ENCODE measurements at regions not wholly inside any gene's neighbourhood (a gene's known extent, or its start where the extent isn't known, plus 50 kb on each side); places are given as distances from the start of the nearest gene placed in this dataset.

DNA sequence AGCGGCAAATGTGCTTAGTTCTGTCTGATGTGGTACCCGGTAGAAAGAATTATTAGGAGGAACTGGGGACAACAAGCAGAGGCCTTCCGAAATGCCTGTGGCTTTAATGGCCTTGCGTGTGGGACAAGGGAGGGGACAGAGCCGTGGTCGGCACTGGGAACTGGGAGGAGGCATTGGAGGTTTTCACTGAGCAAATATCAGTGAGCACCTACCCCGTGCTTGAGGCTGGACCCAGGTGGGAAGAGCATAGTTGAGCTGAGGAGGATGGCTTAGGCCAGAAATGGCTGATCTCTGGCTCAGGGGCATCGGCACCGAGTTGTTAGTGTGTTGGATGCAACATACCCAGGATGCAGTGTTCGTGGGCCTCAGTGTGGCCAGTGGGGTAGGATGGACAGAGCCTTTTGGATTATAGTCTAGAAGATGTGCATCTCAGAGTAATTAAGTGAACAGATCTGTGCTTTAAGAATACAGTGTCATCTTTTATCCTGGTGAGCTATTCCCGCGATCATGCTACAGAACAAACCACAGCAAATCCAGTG is 201.3 kb downstream of the TEX29 start:
- Mint-ChIP-seq H3K4me3 (no peak overlapping the region), H3K27ac (peak overlapping the region in 1 of 7 donors; percentile 24), H3K36me3 (no peaks in the 10 kb centered on the region), H3K27me3 (peaks cover 0 to 2% of the 10 kb centered on the region in 2 donors), H3K4me1 (no peaks in the 10 kb centered on the region), H3K9me3 (no peaks in the 10 kb centered on the region)
- no peaks in the 10 kb centered on the region for H3K4me1 ChIP-seq (ENCODE audit: insufficient read depth, low read length)
- intact Hi-C loops (cut with micrococcal nuclease) = no loop called here
- H3K36me3 ChIP-seq (ENCODE audit: insufficient read depth, low read length) = no peaks in the 10 kb centered on the region
- H3K27ac ChIP-seq (ENCODE audit: low read depth, low read length) = no peak overlapping the region
- ChIA-PET POLR2A (ENCODE audit: partially characterized antibody) (no interaction called here), CTCF (ENCODE audit: partially characterized antibody) (no interaction called here)
- DNase-seq = no peak
- no peaks in the 10 kb centered on the region for H3K9me3 ChIP-seq (ENCODE audit: control insufficient read depth in 1 of 2, low read length in 2 of 2)
- no peak overlapping the region for H3K4me3 ChIP-seq (ENCODE audit: low read length in 2 of 2)
- no peaks in the 10 kb centered on the region for H3K27me3 ChIP-seq (ENCODE audit: insufficient read depth, low read length)

DNA sequence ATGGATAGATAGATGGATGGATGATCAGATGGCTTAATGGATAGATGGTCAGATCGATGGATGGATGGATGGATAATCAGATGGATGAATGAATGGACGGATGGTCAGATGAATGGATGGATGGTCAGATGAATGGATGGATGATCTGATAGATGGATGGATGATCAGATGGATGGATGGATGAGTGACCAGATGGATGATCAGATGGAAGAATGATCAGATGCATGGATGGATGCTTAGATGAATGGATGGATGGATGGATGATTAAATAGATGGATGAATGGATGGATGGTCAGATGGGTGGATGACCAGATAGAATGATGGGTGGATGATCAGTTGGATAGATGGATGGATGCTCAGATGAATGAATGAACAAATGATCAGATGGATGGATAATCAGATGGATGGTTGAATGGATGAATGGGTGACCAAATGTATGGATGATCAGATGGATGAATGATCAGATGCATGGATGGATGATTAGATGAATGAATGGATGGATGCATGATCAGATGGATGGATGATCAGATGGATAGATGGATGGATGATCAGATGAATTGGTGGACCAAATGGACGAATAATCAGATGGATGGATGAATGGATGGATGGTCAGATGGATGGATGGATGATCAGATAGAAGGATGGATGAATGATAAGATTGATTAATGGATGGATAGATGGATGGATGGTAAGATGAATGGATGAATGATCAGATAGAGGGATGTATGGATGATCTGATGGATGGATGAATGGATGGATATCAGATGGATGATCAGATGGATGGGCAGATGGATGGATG is 205.1 kb downstream of the TEX29 start:
- Mint-ChIP-seq H3K4me3 (no peak overlapping the region), H3K36me3 (no peaks in the 10 kb centered on the region), H3K4me1 (no peaks in the 10 kb centered on the region), H3K27ac (no peak overlapping the region), H3K9me3 (no peaks in the 10 kb centered on the region), H3K27me3 (peaks cover 2 to 6% of the 10 kb centered on the region in 2 donors)
- Histone ChIP-seq H3K4me1 (ENCODE audit: insufficient read depth, low read length) (no peaks in the 10 kb centered on the region), H3K36me3 (ENCODE audit: insufficient read depth, low read length) (no peaks in the 10 kb centered on the region), H3K27me3 (ENCODE audit: insufficient read depth, low read length) (no peaks in the 10 kb centered on the region), H3K27ac (ENCODE audit: low read depth, low read length) (no peak overlapping the region), H3K4me3 (ENCODE audit: low read length in 2 of 2) (no peak overlapping the region), H3K9me3 (ENCODE audit: control insufficient read depth in 1 of 2, low read length in 2 of 2) (no peaks in the 10 kb centered on the region)
- ChIA-PET CTCF (ENCODE audit: partially characterized antibody) (no interaction called here), POLR2A (ENCODE audit: partially characterized antibody) (no interaction called here)
- intact Hi-C loops (cut with micrococcal nuclease) = no loop called here
- no peak for DNase-seq

DNA sequence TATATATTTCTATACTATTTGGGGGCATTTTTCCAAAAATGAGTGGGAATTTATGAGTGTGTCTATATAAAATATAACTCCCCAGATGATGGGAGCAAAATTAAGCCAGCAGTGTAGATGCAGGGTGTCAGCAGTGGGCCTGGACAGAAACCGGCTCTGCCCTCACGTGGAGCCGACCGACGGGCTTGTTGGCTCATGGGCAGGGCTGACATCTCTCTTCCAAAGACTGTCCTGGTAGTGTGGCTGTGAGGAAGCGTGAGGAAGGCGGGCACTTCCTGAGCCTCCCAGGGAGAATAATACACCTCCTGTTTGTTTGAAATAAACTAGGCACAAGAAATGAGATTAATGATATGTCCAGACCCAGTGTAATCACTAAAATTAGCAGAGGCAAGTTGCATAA is 206.5 kb downstream of the TEX29 start:
- Mint-ChIP-seq H3K4me3 (no peak overlapping the region), H3K27me3 (peaks cover 8 to 11% of the 10 kb centered on the region in 2 donors), H3K27ac (no peak overlapping the region), H3K4me1 (no peaks in the 10 kb centered on the region), H3K9me3 (no peaks in the 10 kb centered on the region), H3K36me3 (no peaks in the 10 kb centered on the region)
- H3K27me3 ChIP-seq (ENCODE audit: insufficient read depth, low read length) = no peaks in the 10 kb centered on the region
- no peaks in the 10 kb centered on the region for H3K9me3 ChIP-seq (ENCODE audit: control insufficient read depth in 1 of 2, low read length in 2 of 2)
- no peak overlapping the region for H3K27ac ChIP-seq (ENCODE audit: low read depth, low read length)
- intact Hi-C loops (cut with micrococcal nuclease) = no loop called here
- H3K4me1 ChIP-seq (ENCODE audit: insufficient read depth, low read length) = no peaks in the 10 kb centered on the region
- CTCF ChIA-PET (ENCODE audit: partially characterized antibody) = no interaction called here
- H3K4me3 ChIP-seq (ENCODE audit: low read length in 2 of 2) = no peak overlapping the region
- POLR2A ChIA-PET (ENCODE audit: partially characterized antibody) = no interaction called here
- no peak for DNase-seq
- H3K36me3 ChIP-seq (ENCODE audit: insufficient read depth, low read length) = no peaks in the 10 kb centered on the region

DNA sequence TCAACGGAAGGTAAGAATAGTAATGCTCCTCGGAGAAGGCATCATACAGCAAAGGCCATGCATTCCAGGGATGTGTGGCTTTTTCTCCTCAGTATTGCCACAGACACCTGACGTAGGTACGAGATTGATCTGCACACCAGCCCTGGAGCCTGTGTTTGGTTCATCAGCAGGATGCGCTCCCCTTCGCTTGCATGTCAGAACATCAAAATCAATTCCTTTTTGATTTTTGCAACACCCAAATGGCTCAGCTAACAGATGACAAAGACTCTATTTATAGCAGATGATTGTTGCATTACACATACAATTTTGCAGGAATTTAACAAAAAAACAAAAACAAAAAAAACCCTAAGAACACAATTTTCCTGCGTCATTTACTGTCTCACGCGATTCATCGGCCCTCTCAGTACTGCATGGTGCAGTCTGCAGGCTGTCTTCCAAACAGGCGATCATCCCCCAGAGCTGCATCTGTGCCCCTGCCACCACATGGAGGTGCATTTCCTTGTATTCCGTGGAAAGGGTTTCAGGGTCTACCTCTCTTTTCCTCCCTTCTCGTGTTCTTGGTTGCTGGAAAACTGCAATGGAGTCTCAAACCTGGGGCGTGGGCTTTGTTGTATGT is 207.3 kb downstream of the TEX29 start:
- no peaks in the 10 kb centered on the region for H3K36me3 Mint-ChIP-seq
- H3K4me1 Mint-ChIP-seq = no peaks in the 10 kb centered on the region
- Histone ChIP-seq H3K9me3 (ENCODE audit: control insufficient read depth in 1 of 2, low read length in 2 of 2) (no peaks in the 10 kb centered on the region), H3K4me1 (ENCODE audit: insufficient read depth, low read length) (no peaks in the 10 kb centered on the region), H3K36me3 (ENCODE audit: insufficient read depth, low read length) (no peaks in the 10 kb centered on the region), H3K27ac (ENCODE audit: low read depth, low read length) (no peak overlapping the region), H3K27me3 (ENCODE audit: insufficient read depth, low read length) (no peaks in the 10 kb centered on the region), H3K4me3 (ENCODE audit: low read length in 2 of 2) (no peak overlapping the region)
- POLR2A ChIA-PET (ENCODE audit: partially characterized antibody) = no interaction called here
- no peak overlapping the region for H3K4me3 Mint-ChIP-seq
- H3K27ac Mint-ChIP-seq = no peak overlapping the region
- no peaks in the 10 kb centered on the region for H3K9me3 Mint-ChIP-seq
- no peak for DNase-seq
- CTCF ChIA-PET (ENCODE audit: partially characterized antibody) = no interaction called here
- H3K27me3 Mint-ChIP-seq = peaks cover 9 to 13% of the 10 kb centered on the region in 2 donors
- intact Hi-C loops (cut with micrococcal nuclease) = no loop called here

DNA sequence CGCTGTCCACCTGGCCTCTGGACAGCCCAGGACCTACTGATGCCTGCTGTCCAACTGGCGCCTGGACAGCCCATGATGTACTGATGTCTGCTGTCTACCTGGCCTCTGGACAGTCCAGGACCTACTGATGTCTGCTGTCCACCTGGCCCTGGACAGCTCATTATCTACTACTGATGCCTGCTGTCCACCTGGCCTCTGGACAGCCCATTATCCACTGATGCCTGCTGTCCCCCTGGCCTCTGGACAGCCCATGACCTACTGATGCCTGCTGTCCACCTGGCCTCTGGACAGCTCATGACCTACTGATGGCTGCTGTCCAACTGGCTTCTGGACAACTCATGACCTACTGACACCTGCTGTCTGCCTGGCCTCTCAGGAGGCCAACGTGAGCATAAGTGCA is 208.1 kb downstream of the TEX29 start:
- POLR2A ChIA-PET (ENCODE audit: partially characterized antibody) = no interaction called here
- no peaks in the 10 kb centered on the region for H3K36me3 ChIP-seq (ENCODE audit: insufficient read depth, low read length)
- no peak for DNase-seq
- CTCF ChIA-PET (ENCODE audit: partially characterized antibody) = no interaction called here
- Mint-ChIP-seq H3K27me3 (peaks cover 12 to 18% of the 10 kb centered on the region in 2 donors), H3K36me3 (no peaks in the 10 kb centered on the region), H3K4me3 (no peak overlapping the region), H3K9me3 (no peaks in the 10 kb centered on the region), H3K27ac (no peak overlapping the region), H3K4me1 (no peaks in the 10 kb centered on the region)
- intact Hi-C loops (cut with micrococcal nuclease) = no loop called here
- H3K4me1 ChIP-seq (ENCODE audit: insufficient read depth, low read length) = no peaks in the 10 kb centered on the region
- no peaks in the 10 kb centered on the region for H3K9me3 ChIP-seq (ENCODE audit: control insufficient read depth in 1 of 2, low read length in 2 of 2)
- no peak overlapping the region for H3K4me3 ChIP-seq (ENCODE audit: low read length in 2 of 2)
- H3K27ac ChIP-seq (ENCODE audit: low read depth, low read length) = no peak overlapping the region
- no peaks in the 10 kb centered on the region for H3K27me3 ChIP-seq (ENCODE audit: insufficient read depth, low read length)

DNA sequence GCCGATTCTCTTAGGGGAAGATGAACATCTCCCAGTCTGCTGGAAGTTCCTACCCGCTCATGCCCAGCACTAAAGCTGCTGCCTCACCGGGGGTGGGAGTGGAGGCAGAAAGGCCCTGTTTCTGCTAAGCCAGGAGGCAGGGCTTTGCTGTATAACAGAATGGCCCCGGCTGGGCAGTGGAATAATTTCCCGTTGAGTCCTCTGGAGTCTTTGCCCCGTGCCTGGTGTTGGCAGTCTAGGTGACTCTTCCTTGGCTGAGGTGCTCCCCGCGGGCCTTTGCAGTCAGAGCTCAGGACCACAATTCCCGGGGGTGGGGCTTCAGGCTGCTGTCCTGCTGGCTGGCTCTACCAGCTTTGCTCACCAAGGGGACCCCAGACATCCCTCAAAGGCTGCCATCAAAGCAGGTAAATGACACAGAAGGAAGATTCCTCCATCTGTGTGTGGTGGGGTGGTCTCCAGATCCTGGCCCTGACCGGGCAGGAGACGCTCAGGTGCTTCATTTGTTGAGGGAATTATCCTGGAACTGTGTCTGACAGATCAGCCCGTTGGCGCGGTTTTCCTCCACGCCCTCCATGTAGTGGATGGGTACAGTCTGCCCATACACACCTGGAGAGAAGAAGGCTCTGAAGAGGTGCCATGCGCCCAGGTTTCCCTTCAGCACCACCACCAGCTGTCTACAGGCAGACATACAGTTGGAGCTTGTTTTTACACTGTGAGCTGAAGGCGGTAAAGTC is 209.9 kb downstream of the TEX29 start:
- peaks cover 0 to 3% (median under 1%) of the 10 kb centered on the region in 4 donors for H3K4me1 Mint-ChIP-seq

DNA sequence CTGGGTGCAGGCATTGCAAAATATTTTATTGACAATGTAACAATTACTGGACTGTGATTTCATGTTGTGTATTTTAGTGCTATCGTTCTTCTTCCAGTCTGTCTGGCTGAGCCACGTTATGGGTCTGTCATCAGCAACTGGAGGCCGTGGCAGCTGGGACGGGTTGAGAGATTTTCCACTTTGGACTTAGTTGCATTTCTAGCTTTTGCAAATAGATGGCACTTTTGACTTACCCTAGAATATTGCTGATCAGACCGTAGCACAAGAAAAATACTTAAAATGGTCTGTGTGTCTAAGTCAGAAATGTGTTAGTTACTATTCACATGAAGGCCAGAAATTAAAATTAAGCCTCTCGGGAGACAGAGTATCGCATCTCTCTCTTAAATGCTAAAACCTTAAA is 211.1 kb downstream of the TEX29 start:
- no peak overlapping the region for H3K27ac ChIP-seq (ENCODE audit: low read depth, low read length)
- POLR2A ChIA-PET (ENCODE audit: partially characterized antibody) = no interaction called here
- no peaks in the 10 kb centered on the region for H3K9me3 ChIP-seq (ENCODE audit: control insufficient read depth in 1 of 2, low read length in 2 of 2)
- intact Hi-C loops (cut with micrococcal nuclease) = no loop called here
- Mint-ChIP-seq H3K27ac (no peak overlapping the region), H3K4me1 (peaks cover 0 to 7% (median 2%) of the 10 kb centered on the region in 4 donors), H3K4me3 (no peak overlapping the region), H3K36me3 (no peaks in the 10 kb centered on the region), H3K9me3 (peaks cover 0 to 3% (median 0%) of the 10 kb centered on the region in 8 donors), H3K27me3 (peaks cover 27 to 34% of the 10 kb centered on the region in 2 donors)
- H3K4me1 ChIP-seq (ENCODE audit: insufficient read depth, low read length) = no peaks in the 10 kb centered on the region
- CTCF ChIA-PET (ENCODE audit: partially characterized antibody) = no interaction called here
- no peak overlapping the region for H3K4me3 ChIP-seq (ENCODE audit: low read length in 2 of 2)
- DNase-seq = no peak
- H3K27me3 ChIP-seq (ENCODE audit: insufficient read depth, low read length) = peaks cover 4% of the 10 kb centered on the region
- no peaks in the 10 kb centered on the region for H3K36me3 ChIP-seq (ENCODE audit: insufficient read depth, low read length)

More for the DNA sequence above, 209.9 kb downstream of the TEX29 start:
- Histone ChIP-seq H3K27me3 (ENCODE audit: insufficient read depth, low read length) (no peaks in the 10 kb centered on the region), H3K9me3 (ENCODE audit: control insufficient read depth in 1 of 2, low read length in 2 of 2) (no peaks in the 10 kb centered on the region), H3K36me3 (ENCODE audit: insufficient read depth, low read length) (no peaks in the 10 kb centered on the region), H3K4me1 (ENCODE audit: insufficient read depth, low read length) (no peaks in the 10 kb centered on the region), H3K4me3 (ENCODE audit: low read length in 2 of 2) (no peak overlapping the region), H3K27ac (ENCODE audit: low read depth, low read length) (no peak overlapping the region)
- Mint-ChIP-seq H3K27me3 (peaks cover 18 to 25% of the 10 kb centered on the region in 2 donors), H3K9me3 (peaks cover 0 to 2% (median 0%) of the 10 kb centered on the region in 8 donors), H3K4me3 (no peak overlapping the region), H3K27ac (no peak overlapping the region), H3K36me3 (no peaks in the 10 kb centered on the region)
- intact Hi-C loops (cut with micrococcal nuclease) = no loop called here
- POLR2A ChIA-PET (ENCODE audit: partially characterized antibody) = no interaction called here
- CTCF ChIA-PET (ENCODE audit: partially characterized antibody) = no interaction called here
- no peak for DNase-seq
